H1 (cell line): ENCODE measurements at regions not wholly inside any gene's neighbourhood (a gene's known extent, or its start where the extent isn't known, plus 50 kb on each side); places are given as distances from the start of the nearest gene placed in this dataset.

Experiments
- CTCF ChIA-PET: fragments of 300-600 bp; sonication (Branson Sonifier 250); formaldehyde crosslinking; loops from one replicate; lab custom pipeline; 2021; ENCODE audit not compliant: partially characterized antibody; lab: Charles Lee
- POLR2A ChIA-PET: fragments of 300-600 bp; sonication (Branson Sonifier 250); formaldehyde crosslinking; loops from one replicate; lab custom pipeline; 2021; ENCODE audit warnings: inconsistent platforms; ENCODE audit not compliant: partially characterized antibody; lab: Charles Lee
- DNase-seq, 2 experiments: peaks; one replicate each; pipeline versions ENCODE4 v3.0.0 to v3.0.0-alpha.2; 2010 to 2022; ENCODE audit warnings: low spot score in 2 of 2, low read depth in 1 of 2, mixed read lengths in 1 of 2
- FAIRE-seq: peaks from 2 replicates; lab custom pipeline; 2011; peaks lifted over from hg19 to GRCh38; lab: Jason Lieb, UNC
- H2AFZ ChIP-seq: 2 replicates; pipeline ENCODE4 v1.8.1; 2012; ENCODE audit warnings: low read length, inconsistent platforms
- H2AK5ac ChIP-seq: 2 replicates; pipeline ENCODE4 v1.6.1; 2013; ENCODE audit warnings: low read depth, low read length
- H2BK120ac ChIP-seq: replicated peaks from 2 replicates; pipeline ENCODE3; 2013; ENCODE audit warnings: low read depth, low read length, inconsistent platforms
- H2BK12ac ChIP-seq: 2 replicates; pipeline ENCODE4 v1.6.1; 2013; ENCODE audit warnings: low read depth, low read length
- H2BK15ac ChIP-seq: 2 replicates; pipeline ENCODE4 v1.6.1; 2013; ENCODE audit warnings: low read length
- H2BK20ac ChIP-seq: 2 replicates; pipeline ENCODE4 v1.6.1; 2013; ENCODE audit warnings: low read length
- H2BK5ac ChIP-seq: 2 replicates; pipeline ENCODE4 v1.6.1; 2013; ENCODE audit warnings: low read depth, low read length
- H3K14ac ChIP-seq: 2 replicates; pipeline ENCODE4 v1.6.1; 2013; ENCODE audit warnings: inconsistent platforms; ENCODE audit not compliant: insufficient read length
- H3K18ac ChIP-seq: 2 replicates; pipeline ENCODE4 v1.6.1; 2013; ENCODE audit warnings: low read length; ENCODE audit errors: extremely low read depth
- H3K23ac ChIP-seq: 2 replicates; pipeline ENCODE4 v1.6.1; 2013; ENCODE audit warnings: inconsistent platforms; ENCODE audit not compliant: insufficient read length
- H3K23me2 ChIP-seq: 2 replicates; pipeline ENCODE4 v1.6.1; 2013; ENCODE audit warnings: low read depth, low read length
- H3K27ac ChIP-seq: 2 replicates; pipeline ENCODE4 v1.6.1; 2011; ENCODE audit warnings: low read depth, low read length, inconsistent platforms
- H3K27me3 ChIP-seq, 4 experiments: replicated peaks in 1 of 4; 1 replicate in 1 of 4; 2 replicates in 3 of 4; pipeline versions ENCODE4 v1.6.1 to v1.8.1; 2011 to 2013; ENCODE audit warnings: low read length in 3 of 4, mild to moderate bottlenecking in 3 of 4, inconsistent platforms in 2 of 4, mixed read lengths in 2 of 4, moderate library complexity in 1 of 4; ENCODE audit not compliant: control insufficient read depth in 3 of 4, insufficient read depth in 3 of 4; ENCODE audit errors: extremely low read depth in 1 of 4
- H3K36me3 ChIP-seq, 4 experiments: 2 replicates each; pipeline versions ENCODE4 v1.6.1 to v1.8.1; 2011 to 2013; ENCODE audit warnings: mild to moderate bottlenecking in 4 of 4, low read length in 3 of 4, moderate library complexity in 2 of 4, control low read depth in 1 of 4, inconsistent platforms in 1 of 4; ENCODE audit not compliant: insufficient read depth in 4 of 4, control insufficient read depth in 2 of 4
- H3K4ac ChIP-seq: replicated peaks from 2 replicates; pipeline ENCODE3; 2013; ENCODE audit warnings: low read length, low read depth, mixed read lengths, inconsistent platforms; ENCODE audit not compliant: insufficient read length
- H3K4me1 ChIP-seq, 4 experiments: replicated peaks in 1 of 4; 1 replicate in 1 of 4; 2 replicates in 3 of 4; pipeline versions ENCODE4 v1.6.1 to v1.8.1; 2011 to 2013; ENCODE audit warnings: low read length in 3 of 4, inconsistent platforms in 2 of 4, mixed read lengths in 1 of 4; ENCODE audit not compliant: insufficient read depth in 4 of 4, control insufficient read depth in 3 of 4
- H3K4me2 ChIP-seq, 2 experiments: 2 replicates each; pipeline versions ENCODE4 v1.6.1 to v1.8.1; 2011 to 2013; ENCODE audit warnings: low read depth in 2 of 2, low read length in 2 of 2, control low read depth in 1 of 2, inconsistent platforms in 1 of 2, mild to moderate bottlenecking in 1 of 2; ENCODE audit not compliant: insufficient read depth in 1 of 2
- H3K4me3 ChIP-seq, 4 experiments: fragments of 200-600, 300-600 bp in 1 of 4; sonication (generic), shearing (Covaris generic), sonication (Bioruptor Twin) in 1 of 4; 2 replicates each; pipeline versions ENCODE4 v1.5.1 to v1.8.1; 2011 to 2016; ENCODE audit warnings: low read length in 4 of 4, low read depth in 3 of 4, control low read depth in 2 of 4, inconsistent platforms in 2 of 4, mild to moderate bottlenecking in 2 of 4, mixed read lengths in 1 of 4, moderate library complexity in 1 of 4; ENCODE audit not compliant: insufficient read depth in 2 of 4; ENCODE audit errors: extremely low read depth in 1 of 4
- H3K56ac ChIP-seq: replicated peaks from 2 replicates; pipeline ENCODE3; 2013; ENCODE audit warnings: low read depth, mild to moderate bottlenecking, mixed read lengths, low read length, inconsistent platforms; ENCODE audit not compliant: insufficient read length
- H3K79me1 ChIP-seq: 2 replicates; pipeline ENCODE4 v1.6.1; 2013; ENCODE audit warnings: low read depth, low read length, control low read depth
- H3K79me2 ChIP-seq, 2 experiments: 2 replicates each; pipeline versions ENCODE4 v1.6.1 to v1.8.1; 2012 to 2013; ENCODE audit warnings: low read length in 2 of 2, mild to moderate bottlenecking in 2 of 2, inconsistent platforms in 1 of 2; ENCODE audit not compliant: insufficient read depth in 2 of 2, control insufficient read depth in 1 of 2
- H3K9ac ChIP-seq, 4 experiments: replicated peaks in 1 of 4; 1 replicate in 1 of 4; 2 replicates in 3 of 4; pipeline versions ENCODE4 v1.6.1 to v1.8.1; 2011 to 2013; ENCODE audit warnings: low read depth in 3 of 4, low read length in 3 of 4, control low read depth in 2 of 4, mild to moderate bottlenecking in 2 of 4, moderate library complexity in 2 of 4, inconsistent platforms in 1 of 4; ENCODE audit errors: extremely low read depth in 1 of 4
- H3K9me3 ChIP-seq, 2 experiments: 2 replicates each; pipeline versions ENCODE4 v1.6.1 to v1.8.1; 2012 to 2013; ENCODE audit warnings: mild to moderate bottlenecking in 2 of 2, moderate library complexity in 2 of 2, control low read depth in 1 of 2, inconsistent platforms in 1 of 2, low read depth in 1 of 2, low read length in 1 of 2, mixed read lengths in 1 of 2; ENCODE audit not compliant: insufficient read depth in 2 of 2
- H4K20me1 ChIP-seq, 2 experiments: replicated peaks in 1 of 2; 2 replicates each; pipeline versions ENCODE3 to v1.8.1; 2011 to 2013; ENCODE audit warnings: inconsistent platforms in 2 of 2, low read length in 2 of 2, mild to moderate bottlenecking in 1 of 2; ENCODE audit not compliant: insufficient read depth in 2 of 2, control insufficient read depth in 1 of 2
- H4K5ac ChIP-seq: 2 replicates; pipeline ENCODE4 v1.6.1; 2013; ENCODE audit warnings: low read length, low read depth, mixed read lengths, inconsistent platforms; ENCODE audit not compliant: insufficient read length
- H4K8ac ChIP-seq: 2 replicates; pipeline ENCODE4 v1.8.0; 2013; ENCODE audit warnings: mild to moderate bottlenecking, moderate library complexity, low read length, inconsistent platforms; ENCODE audit not compliant: insufficient read depth; ENCODE audit errors: extremely low read depth
- H4K91ac ChIP-seq: replicated peaks from 2 replicates; pipeline ENCODE3; 2013; ENCODE audit warnings: low read length, mixed read lengths, inconsistent platforms; ENCODE audit not compliant: insufficient read length
- BCL11A ChIP-seq, 2 experiments: IDR thresholded peaks; one replicate each; pipeline ENCODE4 v1.6.1; 2011; ENCODE audit warnings: low read depth in 2 of 2, low read length in 2 of 2, mild to moderate bottlenecking in 2 of 2
- BRCA1 ChIP-seq: IDR thresholded peaks from 2 replicates; pipeline ENCODE4 v1.6.1; 2012; ENCODE audit warnings: low read depth, low read length, improper control_type of control experiment
- CBX8 ChIP-seq: fragments of 300-800, 300-1000 bp; sonication (generic); IDR thresholded peaks from 2 replicates; pipeline ENCODE4 v1.7.1; 2016; ENCODE audit warnings: low read depth, low read length, borderline replicate concordance
- CREB1 ChIP-seq: IDR thresholded peaks from 2 replicates; pipeline ENCODE4 v1.6.1; 2012; ENCODE audit warnings: inconsistent platforms
- HDAC2 ChIP-seq, 2 experiments: fragments of 300-600 bp in 1 of 2; sonication (generic) in 1 of 2; IDR thresholded peaks; 2 replicates each; pipeline ENCODE4 v1.6.1; 2011 to 2012; ENCODE audit warnings: low read depth in 2 of 2, low read length in 2 of 2, mild to moderate bottlenecking in 2 of 2, moderate library complexity in 2 of 2, borderline replicate concordance in 1 of 2, inconsistent platforms in 1 of 2
- NANOG ChIP-seq: IDR thresholded peaks from 2 replicates; pipeline ENCODE4 v1.6.1; 2011; ENCODE audit warnings: low read length, low read depth, mild to moderate bottlenecking, inconsistent platforms; ENCODE audit not compliant: insufficient read depth, poor library complexity, severe bottlenecking
- POLR2AphosphoS5 ChIP-seq: IDR thresholded peaks from 2 replicates; pipeline ENCODE4 v1.6.1; 2011; ENCODE audit warnings: low read depth, low read length
- RFX5 ChIP-seq: IDR thresholded peaks from 2 replicates; pipeline ENCODE4 v1.6.1; 2011; ENCODE audit warnings: low read depth, low read length, improper control_type of control experiment, borderline replicate concordance
- SIX5 ChIP-seq: IDR thresholded peaks from 2 replicates; pipeline ENCODE4 v1.6.1; 2011; ENCODE audit warnings: mild to moderate bottlenecking, low read depth, low read length
- SP2 ChIP-seq: IDR thresholded peaks from 2 replicates; pipeline ENCODE4 v1.6.1; 2012; ENCODE audit warnings: mild to moderate bottlenecking, low read length, inconsistent platforms
- SRF ChIP-seq: IDR thresholded peaks from 2 replicates; pipeline ENCODE4 v1.6.1; 2011; ENCODE audit warnings: mild to moderate bottlenecking, low read depth, low read length, moderate library complexity
- TCF12 ChIP-seq: IDR thresholded peaks from 2 replicates; pipeline ENCODE4 v1.6.1; 2011; ENCODE audit warnings: low read depth, mild to moderate bottlenecking, low read length
- TEAD4 ChIP-seq: IDR thresholded peaks from 2 replicates; pipeline ENCODE4 v1.6.1; 2012; ENCODE audit warnings: low read depth, low read length, inconsistent platforms, mixed read lengths
- ZNF274 ChIP-seq: IDR thresholded peaks from 2 replicates; pipeline ENCODE4 v1.7.0; 2012; ENCODE audit warnings: low read length, borderline replicate concordance; ENCODE audit errors: extremely low read depth
- WGBS, 2 experiments: shearing (Covaris generic) in 1 of 2; methylation state at CpG; one replicate each; pipeline versions ENCODE4 v1.1.6 to v1.1.7; 2013 to 2015; ENCODE audit warnings: low lambda C conversion rate in 2 of 2, mixed read lengths in 2 of 2, inconsistent platforms in 1 of 2, low coverage in 1 of 2, missing lambda C conversion rate in 1 of 2; ENCODE audit not compliant: insufficient replicate concordance in 2 of 2, insufficient coverage in 1 of 2, insufficient read length in 1 of 2; ENCODE audit errors: extremely low coverage in 1 of 2, missing lambda C conversion rate in 1 of 2; 5-methylcytosine and 5-hydroxymethylcytosine counted together

DNA sequence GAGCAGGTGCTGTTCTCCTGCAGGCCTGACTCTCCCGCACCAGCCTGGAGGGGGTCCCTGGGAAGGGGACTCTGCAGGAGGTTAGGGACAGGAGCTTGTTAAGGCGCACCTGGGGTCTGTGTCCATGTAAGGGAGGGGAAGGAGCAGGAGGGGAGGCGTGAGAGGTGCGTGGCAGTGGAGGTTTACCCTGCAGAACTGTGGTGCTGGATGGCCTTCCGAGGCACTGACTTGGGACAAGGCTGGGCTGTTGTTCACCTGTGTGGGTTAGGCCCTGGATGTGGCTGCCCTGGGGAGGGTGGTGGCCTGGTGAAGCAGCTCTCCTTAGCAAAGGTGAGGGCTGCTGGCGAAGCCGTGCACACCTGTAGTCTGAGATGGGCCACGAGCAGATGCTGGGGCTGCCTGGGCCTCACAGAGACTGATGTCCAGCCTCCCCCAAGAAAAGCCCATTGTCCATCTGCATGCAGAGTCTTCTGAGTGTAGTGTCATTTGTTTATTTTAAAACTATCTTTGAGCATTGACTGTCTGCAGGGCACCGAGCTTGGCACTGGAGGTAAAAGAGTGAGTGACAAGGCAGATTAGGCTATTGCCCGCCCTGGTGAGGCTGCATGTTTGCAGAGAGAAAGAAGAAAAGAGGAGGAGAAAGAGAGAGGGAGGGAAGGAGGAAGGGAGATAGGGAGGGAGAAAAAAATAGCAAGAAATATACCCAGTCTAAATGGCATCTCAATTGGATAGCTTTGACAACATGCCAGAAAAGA lies 225.3 kb downstream of the GLRX3 start:
- H2AK5ac ChIP-seq = no peak overlapping the region
- TF ChIP-seq SP2 (no peak), BRCA1 (no peak), BCL11A (IDR thresholded peaks at IDR 0.05; ENCODE audit: low read depth in 2 of 2, low read length in 2 of 2) (no peak), SIX5 (no peak), SRF (no peak), NANOG (no peak), HDAC2 (IDR thresholded peaks at IDR 0.05; ENCODE audit: borderline replicate concordance in 1 of 2, low read depth in 2 of 2, low read length in 2 of 2) (no peak), POLR2AphosphoS5 (no peak), CREB1 (no peak), RFX5 (no peak), TEAD4 (no peak), CBX8 (no peak), TCF12 (no peak), ZNF274 (no peak)

More for the DNA sequence above, 225.3 kb downstream of the GLRX3 start:
- H2AFZ ChIP-seq = no peak overlapping the region
- H3K18ac ChIP-seq = no peak overlapping the region
- peaks cover 0 to 1% of the 10 kb centered on the region in 2 experiments for H4K20me1 ChIP-seq
- H2BK20ac ChIP-seq = no peak overlapping the region
- DNase-seq (no peak), FAIRE-seq (no peak)
- no peak overlapping the region for H2BK15ac ChIP-seq
- ChIA-PET CTCF (interaction anchor here (0.9 to 1.8 kb wide), 4 partner anchors 9 to 384 kb away, joined by 3 to 4 read pairs (median 4); no protein-coding TSS in a partner anchor), POLR2A (no interaction called here)
- H2BK12ac ChIP-seq = no peak overlapping the region
- H3K27ac ChIP-seq = no peak overlapping the region
- H3K56ac ChIP-seq = no peak overlapping the region
- H3K9me3 ChIP-seq = no peaks in the 10 kb centered on the region
- H3K79me2 ChIP-seq = no peaks in the 10 kb centered on the region
- H3K4ac ChIP-seq = no peak overlapping the region
- H4K5ac ChIP-seq = no peak overlapping the region
- H3K9ac ChIP-seq = no peak overlapping the region
- H4K91ac ChIP-seq = no peak overlapping the region
- no peak overlapping the region for H3K23ac ChIP-seq
- no peak overlapping the region for H3K4me3 ChIP-seq
- H3K36me3 ChIP-seq = no peaks in the 10 kb centered on the region
- no peak overlapping the region for H2BK5ac ChIP-seq
- H3K4me1 ChIP-seq = no peaks in the 10 kb centered on the region; a peak in 1 of 7 replicates
- H3K14ac ChIP-seq = no peak overlapping the region
- no peaks in the 10 kb centered on the region for H3K27me3 ChIP-seq
- H4K8ac ChIP-seq = no peak overlapping the region; the same call in 1 of the 2 replicates
- H3K79me1 ChIP-seq = no peaks in the 10 kb centered on the region
- no peak overlapping the region for H3K4me2 ChIP-seq
- WGBS, 2 experiments = 92% methylated on average over 10 of the region's 10 CpGs; no CpG with 5 or more reads in 1 of the 2 experiments
- no peak overlapping the region for H2BK120ac ChIP-seq
- H3K23me2 ChIP-seq = no peaks in the 10 kb centered on the region
